Stimulated activated CD8-positive, alpha-beta memory T cell treated with anti-CD3 and anti-CD28 coated beads, Interleukin-12 subunit alpha, Interleukin-12 subunit beta, amount 100 ng/mL, for 1 hour (primary cell): ENCODE measurements at regions not wholly inside any gene's neighbourhood (a gene's known extent, or its start where the extent isn't known, plus 50 kb on each side); places are given as distances from the start of the nearest gene placed in this dataset.
"Not testable (repeated sequence)": the region's sequence is repeated elsewhere in the genome, so short reads cannot be mapped to it uniquely, and the experiment has no call there.

ENCODE experiments used
- DNase-seq: peaks from one replicate; pipeline ENCODE4 v3.0.0-alpha.2; 2020; ENCODE audit warnings: low read depth

DNA sequence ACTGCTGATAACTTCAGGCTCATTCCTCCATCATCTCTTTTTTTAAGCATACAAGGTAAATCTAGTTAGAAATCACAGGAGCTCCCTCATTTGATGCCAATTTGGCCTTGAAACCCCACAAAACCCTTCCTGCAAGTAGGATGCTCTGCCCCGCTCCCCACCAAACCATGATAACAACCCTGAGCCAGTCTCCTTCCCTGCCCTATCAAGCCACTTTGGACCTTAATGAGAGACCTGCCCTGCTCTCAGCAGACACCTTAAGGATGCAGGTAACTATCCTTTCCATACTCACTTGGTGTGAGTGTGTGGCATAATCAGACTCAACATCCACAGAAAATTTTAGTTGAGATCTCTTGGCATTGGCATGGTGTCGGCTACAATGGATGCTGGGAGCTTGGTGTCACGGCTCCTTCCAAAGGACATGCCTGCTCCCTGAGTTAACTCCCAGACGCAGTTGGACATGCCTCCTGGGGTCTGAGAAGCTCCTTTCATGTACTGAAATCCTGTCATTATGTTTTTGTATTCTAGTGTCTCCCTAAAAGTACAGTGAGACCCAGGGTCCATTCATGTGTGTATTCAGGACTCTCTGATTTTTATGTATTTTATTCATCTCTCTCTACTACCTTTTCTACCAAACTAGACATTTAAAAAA is 801.4 kb downstream of the TMEM121 start:
- DNase-seq, result not testable (repeated sequence)

GRCh38 chr14:106329243-106329642 is 802.9 kb downstream of the TMEM121 start:
- DNase-seq, result not testable (repeated sequence)

DNA sequence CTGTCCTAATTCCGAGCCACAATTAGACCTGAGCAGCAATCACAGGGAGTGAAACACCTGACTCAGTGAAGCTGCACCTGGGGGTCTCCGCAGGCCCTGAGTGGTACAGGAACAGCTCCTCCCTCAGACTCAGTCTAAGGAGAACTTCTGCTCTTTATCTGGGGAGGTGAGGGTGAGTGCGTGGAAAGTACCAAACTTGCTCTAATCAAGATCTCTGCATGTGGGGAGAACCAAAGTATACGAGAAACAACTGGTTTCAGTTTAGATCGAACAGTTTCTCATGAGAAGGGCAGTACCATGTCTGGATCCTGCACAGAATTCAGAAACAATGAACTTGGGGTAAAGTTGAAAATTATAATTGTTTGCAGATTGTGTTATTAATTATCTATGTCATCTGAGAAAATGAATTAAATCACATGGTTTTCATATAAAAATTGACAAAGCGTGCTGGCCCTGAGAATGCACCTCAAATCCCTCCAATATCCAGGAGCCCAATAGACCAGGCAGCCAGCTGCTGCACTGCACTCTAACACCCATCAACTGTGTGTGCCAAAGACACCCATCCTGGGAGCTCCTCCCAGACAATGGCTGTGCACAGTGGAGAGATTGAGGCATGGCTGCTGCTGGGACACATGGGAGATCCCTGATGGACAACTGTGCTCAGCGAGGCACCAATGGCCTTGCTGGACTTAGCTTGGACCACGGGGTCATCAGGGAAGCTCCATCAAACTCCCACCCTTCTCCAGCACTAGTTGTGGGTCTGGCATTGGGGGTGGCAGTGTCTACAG is 803.8 kb downstream of the TMEM121 start:
- DNase-seq, result not testable (repeated sequence)

DNA sequence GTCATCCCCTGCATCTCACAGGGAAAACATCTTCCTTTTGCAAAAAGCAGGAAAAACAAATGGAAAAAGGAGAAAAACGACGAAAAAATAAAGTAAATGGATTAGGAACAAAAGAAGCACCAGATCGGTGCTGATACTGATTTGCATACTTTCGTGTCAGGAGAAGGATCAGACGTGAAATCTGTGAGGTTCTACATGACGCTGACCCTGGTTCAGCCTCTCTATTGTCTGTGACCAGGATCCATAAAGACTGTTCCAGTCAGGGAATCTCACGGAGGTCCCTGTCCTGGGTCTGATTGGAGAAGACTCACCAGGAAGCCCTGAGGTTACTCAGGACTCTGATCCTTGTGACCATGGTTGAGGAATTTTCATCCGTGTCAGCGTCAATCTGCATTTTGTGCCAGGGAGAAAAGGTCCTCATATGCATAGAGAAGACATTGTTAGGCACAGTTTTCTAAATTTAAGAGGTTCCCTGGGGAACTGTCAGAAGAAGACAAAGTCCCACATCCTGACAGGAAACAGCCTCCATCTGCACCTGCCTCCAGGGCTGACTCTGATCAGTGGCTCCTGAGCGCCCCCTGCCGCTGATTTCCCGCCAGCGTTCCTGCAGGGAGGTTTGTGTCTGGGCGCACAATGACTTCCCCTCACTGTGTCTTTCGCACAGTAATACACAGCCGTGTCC is 808.2 kb downstream of the TMEM121 start:
- DNase-seq, result peak; percentile 55

- not testable (repeated sequence) for DNase-seq
Observed at GRCh38 chr14:106335110-106335429, 808.7 kb downstream of the TMEM121 start.

GRCh38 chr14:106338775-106339174 is 812.4 kb downstream of the TMEM121 start:
- DNase-seq, result not testable (repeated sequence)

DNA sequence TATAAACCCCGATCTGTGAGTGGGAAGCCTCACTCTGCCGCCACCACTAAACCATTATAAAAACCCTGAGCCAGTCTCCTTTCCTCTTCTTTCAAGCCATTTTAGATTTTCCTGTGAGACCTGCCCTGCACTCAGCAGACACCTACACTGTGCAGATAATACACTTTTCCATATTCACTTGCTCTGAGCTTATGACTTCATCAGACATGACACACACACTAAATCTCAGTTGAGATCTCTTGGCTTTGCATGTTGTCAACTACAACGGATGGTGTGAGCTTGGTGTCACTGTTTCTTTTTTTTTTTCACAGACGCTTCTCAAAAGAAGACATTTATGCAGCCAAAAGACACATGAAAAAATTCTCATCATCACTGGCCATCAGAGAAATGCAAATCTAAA is 814.3 kb downstream of the TMEM121 start:
- not testable (repeated sequence) for DNase-seq

GRCh38 chr14:106341161-106341560 is 814.8 kb downstream of the TMEM121 start:
- not testable (repeated sequence) for DNase-seq

DNA sequence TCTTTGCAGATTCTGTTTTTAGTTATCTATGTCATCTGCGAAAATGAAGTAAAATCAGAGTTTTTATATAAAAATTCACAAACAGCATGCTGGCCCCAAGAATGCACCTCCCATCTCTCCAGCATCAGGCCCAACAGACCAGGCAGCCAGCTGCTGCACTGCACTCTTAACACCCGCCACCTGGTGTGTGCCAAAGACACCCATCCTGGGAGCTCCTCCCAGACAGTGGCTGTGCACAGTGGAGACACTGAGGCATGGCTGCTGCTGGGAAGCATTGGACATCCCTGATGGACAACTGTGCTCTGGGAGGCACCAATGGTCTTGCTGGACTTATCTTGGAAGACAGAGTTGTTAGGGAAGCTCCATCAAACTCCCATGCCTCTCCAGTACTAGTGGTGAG is 817.2 kb downstream of the TMEM121 start:
- DNase-seq, result no peak

DNA sequence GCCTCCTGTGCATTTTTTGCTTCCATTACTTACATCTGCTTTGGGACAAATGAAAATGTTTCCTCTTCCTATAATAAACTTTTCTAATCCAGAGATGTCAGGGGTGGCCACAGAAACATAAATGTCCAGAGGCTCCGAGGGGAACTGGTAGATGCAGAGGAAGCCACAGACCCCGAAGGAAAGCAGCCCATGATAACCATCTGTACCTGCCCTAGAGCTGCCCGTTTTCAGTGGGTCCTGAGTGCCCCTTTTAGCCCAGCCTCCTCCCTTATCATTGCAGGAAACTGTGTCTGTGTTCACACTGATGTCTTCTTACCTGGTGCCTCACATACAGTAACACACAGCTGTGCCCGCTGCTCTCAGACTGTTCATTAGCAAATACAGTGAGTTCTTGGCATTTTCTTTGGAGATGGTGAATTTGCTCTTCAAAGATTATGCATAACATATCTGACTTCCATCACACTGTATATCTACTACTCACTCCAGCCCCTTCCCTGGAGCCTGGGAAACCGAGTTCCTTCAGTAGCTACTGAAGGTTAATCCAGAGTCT is 817.8 kb downstream of the TMEM121 start:
- DNase-seq, result not testable (repeated sequence)

DNA sequence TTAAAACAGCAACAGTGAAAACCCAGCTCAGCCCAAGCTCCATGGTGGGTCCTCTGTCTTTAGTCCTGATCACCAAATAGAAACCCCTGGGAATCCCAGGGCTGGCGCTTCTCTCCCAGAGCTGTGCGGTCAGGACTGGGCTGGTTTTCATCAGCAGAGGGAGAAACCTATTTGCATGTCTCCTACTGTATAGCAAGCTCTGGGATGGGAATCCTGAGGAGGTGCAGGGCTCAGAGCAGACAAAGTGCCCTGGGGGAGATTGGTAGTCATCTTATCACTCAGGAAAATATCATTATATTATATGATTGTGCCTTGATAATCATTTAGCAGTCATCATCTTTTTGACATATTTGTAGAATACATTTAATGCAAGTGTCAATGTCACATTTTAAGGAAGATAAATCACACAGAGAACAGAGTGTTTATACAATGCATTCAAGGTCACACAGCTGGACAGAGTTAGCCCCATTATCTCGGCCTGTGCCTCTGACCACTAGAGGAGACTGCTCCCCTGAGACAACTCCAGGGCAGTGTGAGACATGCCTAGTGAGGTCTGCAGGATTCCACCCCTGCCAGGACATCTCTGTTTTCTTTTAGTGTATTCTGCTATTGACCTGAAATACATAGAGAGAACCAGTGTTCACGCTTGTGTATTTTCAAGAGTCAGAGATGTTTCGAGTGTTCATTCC is 818.6 kb downstream of the TMEM121 start:
- not testable (repeated sequence) for DNase-seq

- DNase-seq, result no peak
Observed at GRCh38 chr14:106346084-106346483, 819.7 kb downstream of the TMEM121 start.

GRCh38 chr14:106346534-106347290 is 820.3 kb downstream of the TMEM121 start:
- DNase-seq, result no peak

DNA sequence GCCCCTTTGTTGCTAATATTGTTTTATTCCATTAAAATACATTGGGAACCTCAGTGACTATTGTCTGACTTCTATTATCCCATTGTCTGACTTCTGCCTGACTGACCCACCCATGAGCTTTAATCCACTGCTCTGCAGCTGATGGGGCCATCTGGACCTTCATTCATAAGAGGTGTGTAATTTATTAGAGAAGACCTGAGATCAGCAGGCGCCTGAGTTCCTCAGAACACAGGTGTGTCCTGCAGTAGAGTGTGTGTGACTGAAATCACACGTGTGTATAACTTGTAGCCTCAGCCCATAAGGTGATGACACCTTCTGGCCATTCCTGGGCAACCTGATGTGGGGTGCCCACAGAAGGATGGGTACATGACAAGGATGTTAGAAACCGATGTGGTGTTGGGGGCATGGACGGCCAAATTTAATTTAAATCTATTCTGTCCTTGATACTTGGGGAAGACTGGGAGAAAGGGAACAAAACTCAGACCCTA is 821.0 kb downstream of the TMEM121 start:
- DNase-seq, result no peak

DNA sequence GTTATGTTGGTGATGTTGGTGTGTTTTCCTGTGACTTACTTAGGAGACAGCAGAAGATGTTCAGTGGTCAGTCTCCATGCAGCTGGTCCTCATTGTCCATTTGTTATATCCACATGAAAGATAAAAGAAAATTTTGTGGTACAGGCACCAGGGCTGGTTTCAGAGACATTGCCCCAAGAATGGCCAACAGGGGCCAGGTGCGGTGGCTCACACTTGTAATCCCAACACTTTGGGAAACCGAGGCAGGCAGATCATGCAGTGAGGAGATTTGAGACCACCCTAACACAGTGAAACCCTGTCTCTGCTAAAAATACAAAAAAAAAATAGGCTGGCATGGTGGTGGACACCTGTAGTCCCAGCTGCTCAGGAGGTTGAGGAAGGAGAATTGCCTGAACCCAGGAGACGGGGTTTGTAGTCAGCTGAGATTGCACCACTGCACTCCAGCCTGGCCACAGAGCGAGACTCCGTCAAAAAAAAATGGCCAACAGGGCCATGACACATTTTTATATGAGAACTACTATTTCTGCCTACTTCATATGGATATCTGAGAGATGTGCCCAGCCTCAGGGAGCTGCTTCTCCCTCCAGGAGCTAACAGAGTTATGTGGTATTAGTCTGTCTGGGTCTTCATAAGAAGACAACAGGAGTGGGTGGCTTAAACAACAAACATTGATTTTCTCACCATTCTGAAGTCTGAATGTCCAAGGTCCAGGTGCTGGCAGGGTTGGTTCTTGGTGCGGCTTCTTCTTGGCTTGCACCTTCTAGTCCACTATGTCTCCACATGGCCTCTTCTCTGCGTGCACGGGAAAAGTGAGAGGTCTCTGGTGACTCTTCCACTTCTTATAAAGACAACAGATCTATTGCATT is 821.7 kb downstream of the TMEM121 start:
- DNase-seq, result no peak

DNA sequence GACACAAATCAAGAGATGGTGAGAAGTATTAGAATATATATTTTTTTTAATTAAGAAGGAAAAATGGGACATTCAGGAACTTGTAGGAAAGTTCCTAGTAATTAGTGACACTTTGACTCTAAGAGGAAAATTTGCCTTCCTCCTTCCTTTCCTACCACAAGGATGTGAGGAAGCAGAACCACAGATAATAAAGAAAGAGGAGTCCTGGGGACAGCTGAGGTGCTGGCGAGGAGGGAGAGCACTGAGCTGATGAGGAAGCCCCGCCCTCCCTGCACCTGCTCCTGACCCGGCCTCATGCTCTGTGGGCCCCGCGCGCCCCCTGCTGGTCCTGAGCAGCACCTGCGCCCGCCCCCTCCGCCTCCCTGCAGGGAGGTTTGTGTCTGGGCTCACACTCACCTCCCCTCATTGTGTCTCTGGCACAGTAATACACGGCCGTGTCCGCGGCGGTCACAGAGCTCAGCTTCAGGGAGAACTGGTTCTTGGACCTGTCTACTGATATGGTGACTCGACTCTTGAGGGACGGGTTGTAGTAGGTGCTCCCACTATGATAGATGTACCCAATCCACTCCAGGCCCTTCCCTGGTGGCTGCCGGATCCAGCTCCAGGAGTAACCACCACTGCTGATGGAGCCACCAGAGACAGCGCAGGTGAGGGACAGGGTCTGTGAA is 822.6 kb downstream of the TMEM121 start:
- DNase-seq, result peak; percentile 26

GRCh38 chr14:106349678-106350457 is 823.5 kb downstream of the TMEM121 start:
- not testable (repeated sequence) for DNase-seq

GRCh38 chr14:106355007-106355791 is 828.8 kb downstream of the TMEM121 start:
- DNase-seq, result not testable (repeated sequence)
